NCI-H82 (cell line): ENCODE measurements at regions not wholly inside any gene's neighbourhood (a gene's known extent, or its start where the extent isn't known, plus 50 kb on each side); places are given as distances from the start of the nearest gene placed in this dataset.
A peak's percentile ranks its signal among the peaks of the same experiment; 100 is the strongest.

Experiments
- DNase-seq: peaks from one replicate; lab custom pipeline; 2025; lab: John Stamatoyannopoulos, UW

- DNase-seq: no peak
Observed at GRCh38 chr4:11182586-11183355, 245.9 kb downstream of the HS3ST1 start.

GRCh38 chr4:11182031-11182430, 246.7 kb downstream of the HS3ST1 start:
- DNase-seq: no peak

- DNase-seq: no peak
Observed at GRCh38 chr4:11179796-11180195, 248.9 kb downstream of the HS3ST1 start.

GRCh38 chr4:11178433-11178832, 250.3 kb downstream of the HS3ST1 start:
- no peak for DNase-seq

GRCh38 chr4:11175374-11175773, 253.3 kb downstream of the HS3ST1 start:
- DNase-seq: no peak

GRCh38 chr4:11166606-11167005, 262.1 kb downstream of the HS3ST1 start:
- peak; percentile 15 for DNase-seq

- no peak for DNase-seq
Observed at GRCh38 chr4:11166034-11166433, 262.7 kb downstream of the HS3ST1 start.

GRCh38 chr4:11165052-11165451, 263.6 kb downstream of the HS3ST1 start:
- no peak for DNase-seq

GRCh38 chr4:11160288-11160687, 268.4 kb downstream of the HS3ST1 start:
- DNase-seq: no peak

- no peak for DNase-seq
Observed at GRCh38 chr4:11158971-11159370, 269.7 kb downstream of the HS3ST1 start.

- no peak for DNase-seq
Observed at GRCh38 chr4:11155208-11155867, 273.4 kb downstream of the HS3ST1 start.

GRCh38 chr4:11153171-11153750, 275.4 kb downstream of the HS3ST1 start:
- no peak for DNase-seq

- DNase-seq: no peak
Observed at GRCh38 chr4:11152684-11153083, 276.0 kb downstream of the HS3ST1 start.

- no peak for DNase-seq
Observed at GRCh38 chr4:11151500-11151899, 277.2 kb downstream of the HS3ST1 start.

- DNase-seq: no peak
Observed at GRCh38 chr4:11149612-11150259, 279.0 kb downstream of the HS3ST1 start.

GRCh38 chr4:11139871-11140270, 288.8 kb downstream of the HS3ST1 start:
- no peak for DNase-seq

GRCh38 chr4:11138964-11139363, 289.7 kb downstream of the HS3ST1 start:
- no peak for DNase-seq

- no peak for DNase-seq
Observed at GRCh38 chr4:11134705-11135104, 294.0 kb downstream of the HS3ST1 start.

- no peak for DNase-seq
Observed at GRCh38 chr4:11133868-11134267, 294.8 kb downstream of the HS3ST1 start.

GRCh38 chr4:11132478-11132877, 296.2 kb downstream of the HS3ST1 start:
- DNase-seq: no peak

- DNase-seq: no peak
Observed at GRCh38 chr4:11131491-11131890, 297.2 kb downstream of the HS3ST1 start.

- DNase-seq: no peak
Observed at GRCh38 chr4:11130195-11130970, 298.3 kb downstream of the HS3ST1 start.
